Muscle layer of duodenum (tissue), 2 donors: ENCODE measurements at regions not wholly inside any gene's neighbourhood (a gene's known extent, or its start where the extent isn't known, plus 50 kb on each side); places are given as distances from the start of the nearest gene placed in this dataset.

Source experiments
- H3K27ac ChIP-seq: one replicate; pipeline ENCODE4 v1.7.0; 2013; ENCODE audit warnings: mild to moderate bottlenecking, low read length
- H3K27me3 ChIP-seq: one replicate; pipeline ENCODE4 v1.7.0; 2013; ENCODE audit warnings: low read depth, mild to moderate bottlenecking, control low read depth, low read length
- H3K36me3 ChIP-seq, 2 donors: one replicate each; pipeline ENCODE4 v1.7.0; 2013; ENCODE audit warnings: low read length in 2 of 2, control low read depth in 1 of 2, mild to moderate bottlenecking in 1 of 2; ENCODE audit not compliant: insufficient read depth in 2 of 2, control insufficient read depth in 1 of 2
- H3K4me1 ChIP-seq, 2 donors: one replicate each; pipeline ENCODE4 v1.7.0; 2013; ENCODE audit warnings: low read length in 2 of 2, mild to moderate bottlenecking in 2 of 2, control low read depth in 1 of 2, moderate library complexity in 1 of 2; ENCODE audit not compliant: insufficient read depth in 2 of 2, control insufficient read depth in 1 of 2
- H3K4me3 ChIP-seq, 2 donors: one replicate each; pipeline ENCODE4 v1.7.0; 2013; ENCODE audit warnings: low read length in 2 of 2, low read depth in 1 of 2, mild to moderate bottlenecking in 1 of 2
- H3K9me3 ChIP-seq, 2 donors: one replicate each; pipeline ENCODE4 v1.7.0; 2013; ENCODE audit warnings: low read length in 2 of 2, control low read depth in 1 of 2, mild to moderate bottlenecking in 1 of 2; ENCODE audit not compliant: control insufficient read depth in 1 of 2
- donor health status: healthy.

DNA sequence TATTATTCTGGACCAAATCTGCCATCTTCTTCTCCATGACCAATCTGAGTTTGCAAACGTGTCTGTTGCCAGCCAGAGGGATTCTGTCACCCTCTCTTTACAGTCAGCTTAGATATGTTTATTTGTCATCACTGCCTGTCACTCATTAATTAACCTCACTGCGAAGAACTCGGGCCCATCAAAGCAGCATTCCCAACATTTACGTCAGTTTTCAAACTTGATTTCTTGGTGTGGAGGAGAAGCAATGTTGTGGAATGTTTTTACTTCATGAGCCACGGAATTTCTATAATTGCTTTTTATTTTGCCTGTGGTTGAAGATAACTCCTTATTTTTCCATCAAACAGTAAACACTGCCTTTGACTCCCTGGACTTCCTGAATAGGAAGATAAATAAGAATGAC lies 91.8 kb upstream of the CNKSR3 start:
- Histone ChIP-seq H3K4me1 (no peaks in the 10 kb centered on the region), H3K36me3 (no peaks in the 10 kb centered on the region), H3K27ac (no peak overlapping the region), H3K4me3 (no peak overlapping the region), H3K9me3 (no peaks in the 10 kb centered on the region), H3K27me3 (no peaks in the 10 kb centered on the region)

- no peak overlapping the region for H3K27ac ChIP-seq
- no peak overlapping the region for H3K4me3 ChIP-seq
- no peaks in the 10 kb centered on the region for H3K9me3 ChIP-seq
- no peaks in the 10 kb centered on the region for H3K27me3 ChIP-seq
- no peaks in the 10 kb centered on the region for H3K4me1 ChIP-seq
- H3K36me3 ChIP-seq, result no peaks in the 10 kb centered on the region
These were observed 92.2 kb upstream of the CNKSR3 start for GRCh38 chr6:154602708-154603107.

DNA sequence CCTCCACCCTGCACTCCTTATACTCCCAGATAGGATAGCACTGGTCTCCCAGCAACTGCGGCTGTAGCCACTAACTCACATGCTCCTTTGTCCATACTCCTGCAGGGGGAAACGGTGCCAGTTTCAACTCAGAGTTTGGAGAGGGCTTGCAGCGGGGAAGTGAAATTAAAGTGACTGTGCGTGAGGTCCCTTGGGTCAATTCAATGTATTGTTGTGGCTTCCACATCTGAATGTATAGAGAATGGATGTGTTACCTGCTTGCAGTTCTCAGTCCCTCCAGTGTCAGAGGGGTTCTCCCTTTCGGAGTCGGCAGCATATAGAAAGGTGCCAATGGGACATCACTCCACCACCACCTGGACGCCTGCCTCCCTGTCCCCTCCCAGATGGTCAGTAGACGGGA lies 93.6 kb upstream of the CNKSR3 start:
- H3K27me3 ChIP-seq, result no peaks in the 10 kb centered on the region
- H3K4me3 ChIP-seq, result no peak overlapping the region
- H3K27ac ChIP-seq, result no peak overlapping the region
- no peaks in the 10 kb centered on the region for H3K4me1 ChIP-seq
- H3K9me3 ChIP-seq, result no peaks in the 10 kb centered on the region
- no peaks in the 10 kb centered on the region for H3K36me3 ChIP-seq

GRCh38 chr6:154605178-154605881 lies 94.8 kb upstream of the CNKSR3 start:
- Histone ChIP-seq H3K4me1 (no peaks in the 10 kb centered on the region), H3K9me3 (no peaks in the 10 kb centered on the region), H3K4me3 (no peak overlapping the region), H3K27ac (no peak overlapping the region), H3K36me3 (no peaks in the 10 kb centered on the region), H3K27me3 (no peaks in the 10 kb centered on the region)

- H3K4me3 ChIP-seq, result no peak overlapping the region
- no peaks in the 10 kb centered on the region for H3K4me1 ChIP-seq
- no peak overlapping the region for H3K27ac ChIP-seq
- no peaks in the 10 kb centered on the region for H3K9me3 ChIP-seq
- no peaks in the 10 kb centered on the region for H3K36me3 ChIP-seq
- H3K27me3 ChIP-seq, result no peaks in the 10 kb centered on the region
These were observed 95.4 kb upstream of the CNKSR3 start for GRCh38 chr6:154605882-154606370.

DNA sequence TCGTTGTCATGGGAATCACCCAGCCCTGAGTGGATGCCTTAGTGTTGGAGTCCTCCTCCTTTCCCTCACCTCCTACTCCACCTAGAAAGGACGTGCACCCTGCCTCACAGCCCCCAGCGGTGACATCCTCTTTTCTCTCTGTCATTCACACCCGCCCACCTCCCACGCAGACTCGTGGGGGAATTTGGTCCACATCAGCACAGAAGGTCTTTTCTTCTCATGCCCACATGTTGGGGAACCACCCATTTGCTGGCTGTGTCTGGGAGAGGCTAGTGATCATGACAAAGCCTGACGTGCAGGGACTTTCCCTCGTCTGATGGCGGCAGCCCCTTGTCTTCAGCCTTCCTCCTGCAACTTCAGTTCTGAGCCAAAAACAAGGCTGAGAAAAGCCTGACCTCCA lies 96.0 kb upstream of the CNKSR3 start:
- Histone ChIP-seq H3K9me3 (no peaks in the 10 kb centered on the region), H3K27ac (no peak overlapping the region), H3K4me3 (no peak overlapping the region), H3K4me1 (no peaks in the 10 kb centered on the region), H3K36me3 (no peaks in the 10 kb centered on the region), H3K27me3 (no peaks in the 10 kb centered on the region)

DNA sequence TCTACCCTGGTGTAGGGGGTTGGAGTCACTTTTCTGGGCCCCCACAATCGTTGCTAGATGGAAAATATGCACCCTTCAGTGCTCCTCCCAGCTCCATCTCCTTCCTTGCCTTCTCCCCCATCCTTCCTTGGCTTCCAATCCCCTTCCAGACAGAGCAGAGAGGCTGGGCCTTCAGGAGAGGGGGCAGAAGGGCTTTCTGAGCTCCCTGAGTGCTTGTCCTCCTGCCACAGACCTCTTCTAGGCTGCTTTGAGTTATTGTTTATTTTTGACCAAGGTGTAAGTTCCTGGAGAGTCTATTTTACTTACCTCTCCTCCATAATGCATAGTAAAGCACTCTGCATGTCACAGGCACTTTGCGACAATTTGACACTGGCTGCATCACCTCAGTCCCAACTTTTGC lies 96.4 kb upstream of the CNKSR3 start:
- Histone ChIP-seq H3K9me3 (no peaks in the 10 kb centered on the region), H3K36me3 (no peaks in the 10 kb centered on the region), H3K4me1 (no peaks in the 10 kb centered on the region), H3K27me3 (no peaks in the 10 kb centered on the region), H3K4me3 (no peak overlapping the region), H3K27ac (no peak overlapping the region)

DNA sequence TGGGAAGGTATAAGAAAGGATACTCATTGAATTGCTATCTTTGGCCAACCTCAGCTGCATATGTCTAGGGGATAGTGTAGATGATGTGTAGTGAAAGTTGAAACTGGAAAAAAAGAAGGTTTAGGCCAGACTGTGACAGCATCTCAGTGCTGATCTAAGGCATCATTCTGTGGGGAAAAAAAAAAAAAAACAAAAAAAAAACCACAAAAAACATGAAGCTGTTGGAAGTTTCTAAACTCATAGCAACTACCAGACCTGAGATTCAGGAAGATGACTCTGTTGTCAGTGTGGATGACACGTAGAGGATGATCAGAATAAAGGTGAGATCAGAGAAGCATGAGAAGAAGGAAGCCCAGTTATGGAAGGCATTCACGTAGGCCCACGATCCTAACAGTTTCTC lies 100.8 kb upstream of the CNKSR3 start:
- H3K9me3 ChIP-seq, result no peaks in the 10 kb centered on the region
- no peak overlapping the region for H3K27ac ChIP-seq
- H3K4me1 ChIP-seq, result peaks cover 0 to 3% of the 10 kb centered on the region in 2 donors
- no peaks in the 10 kb centered on the region for H3K36me3 ChIP-seq
- H3K27me3 ChIP-seq, result no peaks in the 10 kb centered on the region
- H3K4me3 ChIP-seq, result no peak overlapping the region

- Histone ChIP-seq H3K9me3 (no peaks in the 10 kb centered on the region), H3K36me3 (no peaks in the 10 kb centered on the region), H3K27me3 (no peaks in the 10 kb centered on the region), H3K4me1 (peaks cover 0 to 3% of the 10 kb centered on the region in 2 donors), H3K27ac (no peak overlapping the region), H3K4me3 (no peak overlapping the region)
These were observed 101.4 kb upstream of the CNKSR3 start for GRCh38 chr6:154611847-154612246.

GRCh38 chr6:154613137-154613676 lies 102.7 kb upstream of the CNKSR3 start:
- H3K36me3 ChIP-seq, result no peaks in the 10 kb centered on the region
- peaks cover 0 to 3% of the 10 kb centered on the region in 2 donors for H3K4me1 ChIP-seq
- no peak overlapping the region for H3K4me3 ChIP-seq
- H3K27me3 ChIP-seq, result no peaks in the 10 kb centered on the region
- H3K9me3 ChIP-seq, result no peaks in the 10 kb centered on the region
- no peak overlapping the region for H3K27ac ChIP-seq

DNA sequence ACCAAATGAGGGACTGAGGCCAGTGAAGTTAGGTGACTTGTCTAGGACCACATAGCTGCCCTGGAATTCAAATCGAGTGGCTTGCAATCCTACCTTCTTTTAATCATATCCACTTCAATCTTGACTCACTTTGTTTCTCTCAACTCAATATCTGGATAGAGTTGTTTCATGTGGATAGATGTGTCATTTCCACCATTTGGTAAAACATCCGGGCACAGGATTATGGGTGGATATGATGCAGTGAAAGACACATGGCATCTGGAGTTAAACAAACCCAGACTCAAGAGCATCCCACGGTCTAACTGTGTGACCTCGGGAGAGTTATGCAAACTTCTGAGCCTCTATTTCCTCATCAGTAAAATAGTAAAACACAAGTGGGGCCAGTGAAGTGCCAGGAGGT lies 103.6 kb upstream of the CNKSR3 start:
- H3K4me3 ChIP-seq, result no peak overlapping the region
- H3K27me3 ChIP-seq, result no peaks in the 10 kb centered on the region
- peaks cover 0 to 4% of the 10 kb centered on the region in 2 donors for H3K4me1 ChIP-seq
- no peaks in the 10 kb centered on the region for H3K36me3 ChIP-seq
- no peaks in the 10 kb centered on the region for H3K9me3 ChIP-seq
- no peak overlapping the region for H3K27ac ChIP-seq

- H3K4me1 ChIP-seq, result peaks cover 0 to 10% of the 10 kb centered on the region in 2 donors
- H3K27me3 ChIP-seq, result no peaks in the 10 kb centered on the region
- no peaks in the 10 kb centered on the region for H3K36me3 ChIP-seq
- no peak overlapping the region for H3K27ac ChIP-seq
- no peak overlapping the region for H3K4me3 ChIP-seq
- no peaks in the 10 kb centered on the region for H3K9me3 ChIP-seq
These were observed 104.2 kb upstream of the CNKSR3 start for GRCh38 chr6:154614641-154615040.
